ENCODE measurements at regions not wholly inside any gene's neighbourhood (a gene's known extent, or its start where the extent isn't known, plus 50 kb on each side); places are given as distances from the start of the nearest gene placed in this dataset.

DNA sequence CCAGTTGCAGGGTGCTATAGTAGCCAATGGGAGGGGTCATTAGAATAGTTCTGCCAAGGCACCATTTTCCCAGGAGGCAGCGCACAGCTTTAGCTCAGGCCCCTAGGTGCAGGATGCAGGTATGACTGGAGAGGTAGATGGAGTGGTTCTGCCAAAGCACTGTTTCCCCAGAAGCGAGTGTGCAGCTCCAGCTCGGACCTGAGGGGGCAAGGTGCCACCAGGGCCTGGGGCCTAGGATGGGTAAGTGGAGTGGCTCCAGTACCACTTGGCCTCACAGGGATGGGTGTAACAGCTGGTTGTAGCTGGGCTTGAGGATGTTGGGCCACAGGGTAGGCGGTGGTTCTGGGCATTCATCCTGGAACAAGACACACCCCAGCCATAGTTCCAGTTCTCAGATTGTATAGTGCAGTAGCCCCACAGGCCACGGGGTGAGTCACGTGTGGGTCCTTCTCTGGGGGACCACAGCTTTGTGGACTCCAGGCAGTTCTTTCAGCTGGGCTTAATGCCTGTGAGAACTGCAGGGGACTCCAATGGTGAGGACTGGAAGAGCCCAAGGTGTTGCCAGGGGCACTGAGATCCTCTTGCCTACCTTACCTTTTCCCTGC lies 185.5 kb upstream of the ANKH start:
- TF ChIP-seq, protein P1, sequence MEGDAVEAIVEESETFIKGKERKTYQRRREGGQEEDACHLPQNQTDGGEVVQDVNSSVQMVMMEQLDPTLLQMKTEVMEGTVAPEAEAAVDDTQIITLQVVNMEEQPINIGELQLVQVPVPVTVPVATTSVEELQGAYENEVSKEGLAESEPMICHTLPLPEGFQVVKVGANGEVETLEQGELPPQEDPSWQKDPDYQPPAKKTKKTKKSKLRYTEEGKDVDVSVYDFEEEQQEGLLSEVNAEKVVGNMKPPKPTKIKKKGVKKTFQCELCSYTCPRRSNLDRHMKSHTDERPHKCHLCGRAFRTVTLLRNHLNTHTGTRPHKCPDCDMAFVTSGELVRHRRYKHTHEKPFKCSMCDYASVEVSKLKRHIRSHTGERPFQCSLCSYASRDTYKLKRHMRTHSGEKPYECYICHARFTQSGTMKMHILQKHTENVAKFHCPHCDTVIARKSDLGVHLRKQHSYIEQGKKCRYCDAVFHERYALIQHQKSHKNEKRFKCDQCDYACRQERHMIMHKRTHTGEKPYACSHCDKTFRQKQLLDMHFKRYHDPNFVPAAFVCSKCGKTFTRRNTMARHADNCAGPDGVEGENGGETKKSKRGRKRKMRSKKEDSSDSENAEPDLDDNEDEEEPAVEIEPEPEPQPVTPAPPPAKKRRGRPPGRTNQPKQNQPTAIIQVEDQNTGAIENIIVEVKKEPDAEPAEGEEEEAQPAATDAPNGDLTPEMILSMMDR (IDR thresholded peaks at IDR 0.05), result no peak
- no peak for TF ChIP-seq POLR2AphosphoS5 (IDR thresholded peaks at IDR 0.05; ENCODE audit: insufficient read depth in 1 of 2, low read depth in 1 of 2)

Measured in vagina (tissue), 2 donors.